Astrocyte of the spinal cord (primary cell): ENCODE measurements at regions not wholly inside any gene's neighbourhood (a gene's known extent, or its start where the extent isn't known, plus 50 kb on each side); places are given as distances from the start of the nearest gene placed in this dataset.

Source experiments
- DNase-seq: peaks from one replicate; pipeline ENCODE4 v3.0.0; 2011; ENCODE audit warnings: low read depth, low spot score
- H3K4me3 ChIP-seq: 2 replicates; pipeline ENCODE4 v1.5.1; 2011; ENCODE audit warnings: low read depth, mild to moderate bottlenecking, low read length, moderate library complexity
- CTCF ChIP-seq: IDR thresholded peaks from 2 replicates; pipeline ENCODE4 v1.5.1; 2012; ENCODE audit warnings: low read depth, mild to moderate bottlenecking, low read length, inconsistent platforms
- in situ Hi-C: cut with HindIII; loops from 2 replicates; pipeline ENCODE4 v1.10.0; 2017; ENCODE audit warnings: low sequenced_read_pairs

GRCh38 chr6:16811277-16811979 is 50.2 kb upstream of the ATXN1 start:
- no peak for DNase-seq
- TF ChIP-seq CTCF = no peak
- no peak overlapping the region for H3K4me3 ChIP-seq
- in situ Hi-C loops = no loop called here
